GM21786 (cell line): ENCODE measurements at regions not wholly inside any gene's neighbourhood (a gene's known extent, or its start where the extent isn't known, plus 50 kb on each side); places are given as distances from the start of the nearest gene placed in this dataset.

Experiments used
- ATAC-seq: cut with Tn5 transposase; IDR thresholded peaks from one replicate; pipeline ENCODE4 v1.9.1; 2021; ENCODE audit not compliant: unreplicated experiment

DNA sequence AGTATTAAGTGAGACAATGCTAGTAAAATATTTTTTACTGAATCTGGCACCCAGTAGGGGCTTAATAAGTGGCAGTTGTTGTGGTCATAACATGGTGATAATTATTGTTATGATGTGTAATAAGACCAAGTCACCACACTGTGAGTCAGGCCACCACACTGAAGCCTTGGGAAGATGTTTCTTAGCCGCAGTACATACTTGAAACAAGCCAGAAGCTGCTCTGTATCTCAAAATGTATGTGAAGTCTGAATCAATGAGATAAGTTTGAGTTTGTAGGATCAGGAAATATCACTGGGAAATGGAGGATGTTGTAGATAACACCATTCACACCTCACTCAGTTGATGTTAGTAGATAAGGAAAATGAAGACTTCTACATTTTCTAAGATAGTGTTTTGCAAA is 51.3 kb upstream of the PTPN3 start:
- ATAC-seq = no peak

DNA sequence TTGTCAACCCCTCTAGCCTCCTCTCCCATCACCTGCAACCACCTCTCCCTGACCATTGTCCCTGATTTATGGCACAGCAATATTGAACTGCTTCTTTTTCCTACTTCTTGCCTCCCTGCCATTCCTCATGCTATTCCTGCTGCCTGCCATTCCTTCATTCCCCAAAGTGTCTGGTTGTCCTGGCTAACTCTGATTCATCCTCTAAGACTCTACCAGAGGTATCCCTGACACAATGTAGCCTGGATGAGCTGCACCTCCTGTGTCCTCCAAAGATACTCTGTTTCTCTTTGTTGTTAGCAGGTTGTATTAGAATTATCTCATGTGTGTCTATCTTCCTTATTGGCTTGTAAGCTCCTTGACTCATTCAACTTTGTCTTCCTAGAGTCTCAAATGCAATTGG is 53.5 kb upstream of the PTPN3 start:
- no peak for ATAC-seq

DNA sequence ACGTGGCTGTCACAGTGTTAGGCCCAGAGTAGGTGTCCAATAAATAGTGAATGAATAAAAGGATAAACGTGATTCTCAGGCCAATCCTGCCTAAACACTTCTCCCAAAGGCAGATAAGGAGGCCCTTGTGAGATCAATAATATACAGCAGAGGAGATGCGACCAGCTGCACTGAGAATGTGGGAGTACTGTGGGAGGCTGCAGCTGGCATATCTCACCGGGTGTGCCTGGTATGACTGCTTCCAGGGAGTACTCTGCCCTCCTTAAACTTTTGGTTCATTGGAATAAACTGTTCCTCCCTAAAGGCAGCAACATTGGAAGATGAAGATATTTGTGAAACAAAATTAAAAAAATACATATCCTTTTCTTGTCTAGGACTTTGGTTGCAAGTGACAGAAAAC is 57.1 kb upstream of the PTPN3 start:
- ATAC-seq = no peak

DNA sequence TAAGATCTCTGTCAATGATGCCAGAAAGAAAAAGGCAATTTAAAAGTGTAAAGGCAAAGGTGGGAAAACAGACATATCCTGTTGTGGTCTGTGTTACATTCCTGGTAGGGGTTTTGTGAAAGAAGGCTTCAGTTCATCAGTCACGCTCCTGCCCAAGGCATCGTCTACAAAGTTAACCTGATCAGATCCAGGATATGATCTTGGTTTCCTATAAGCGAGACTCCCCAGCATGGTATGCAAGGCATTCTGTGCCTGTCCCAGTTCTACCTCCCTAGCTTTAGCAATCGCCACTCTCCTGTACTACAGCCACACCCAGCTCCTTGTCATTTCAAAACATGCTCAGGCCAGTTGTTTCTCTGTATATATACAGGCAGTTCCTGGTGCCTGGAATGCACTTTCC is 58.0 kb upstream of the PTPN3 start:
- ATAC-seq = no peak

DNA sequence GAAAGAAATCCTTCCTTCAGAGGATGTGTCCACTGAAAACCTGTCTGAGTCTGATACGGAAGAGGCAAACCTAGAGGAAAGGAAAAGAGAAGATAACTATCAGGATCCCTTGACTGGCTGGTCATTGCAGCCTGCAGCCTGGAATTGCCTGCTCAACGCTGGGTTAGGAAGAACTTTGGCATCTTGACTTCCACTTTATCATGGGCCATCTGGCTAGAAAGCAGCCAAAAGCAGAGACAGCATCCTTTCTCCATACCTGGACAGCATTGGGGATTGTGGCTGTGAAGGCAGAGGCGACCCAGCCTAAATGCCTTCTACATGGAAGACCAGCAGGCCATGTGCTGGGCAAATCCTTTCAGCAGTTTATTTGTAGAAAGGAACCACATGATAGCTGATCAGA is 58.7 kb upstream of the PTPN3 start:
- ATAC-seq = no peak

DNA sequence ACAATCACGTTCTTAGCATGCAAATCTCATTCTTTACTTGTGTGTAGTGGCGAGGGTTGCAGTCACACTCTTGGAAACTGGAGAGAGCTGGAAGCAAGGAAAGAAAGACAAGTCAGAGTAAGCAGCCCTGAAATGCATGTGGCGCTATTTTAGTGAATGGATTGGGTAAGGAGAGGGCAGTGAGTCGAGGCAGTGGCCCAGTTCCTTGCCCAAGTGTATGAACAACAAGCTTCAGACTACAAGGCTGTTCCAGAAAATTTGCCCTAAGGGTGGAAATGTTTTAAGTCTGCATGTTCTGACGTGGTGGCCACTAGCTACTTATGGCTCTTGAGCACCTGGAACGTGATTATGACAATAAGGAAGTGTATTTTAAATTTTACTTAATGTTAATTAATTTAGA is 59.4 kb upstream of the PTPN3 start:
- no peak for ATAC-seq

DNA sequence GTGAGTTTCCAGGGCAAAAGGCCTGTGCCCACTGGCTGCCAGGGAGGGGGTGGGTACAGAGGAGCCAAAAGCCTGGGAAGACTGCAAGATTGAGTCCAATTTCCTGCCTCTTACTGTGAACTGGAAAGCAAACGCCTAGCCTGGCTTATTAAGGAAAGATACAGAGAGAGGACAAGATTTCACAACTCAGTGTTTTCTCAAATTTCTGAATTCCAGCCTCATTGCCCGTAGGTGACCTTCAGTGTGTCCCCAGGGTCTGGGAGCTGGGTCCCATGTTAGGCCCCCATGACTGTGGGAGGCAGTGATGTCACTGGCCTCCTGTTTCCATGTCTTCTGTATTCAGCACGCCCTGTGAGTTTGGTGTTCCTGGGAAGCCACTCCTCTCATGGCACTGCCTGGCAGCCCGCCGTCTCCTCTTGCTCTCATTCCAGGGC is 60.6 kb upstream of the PTPN3 start:
- ATAC-seq = no peak

DNA sequence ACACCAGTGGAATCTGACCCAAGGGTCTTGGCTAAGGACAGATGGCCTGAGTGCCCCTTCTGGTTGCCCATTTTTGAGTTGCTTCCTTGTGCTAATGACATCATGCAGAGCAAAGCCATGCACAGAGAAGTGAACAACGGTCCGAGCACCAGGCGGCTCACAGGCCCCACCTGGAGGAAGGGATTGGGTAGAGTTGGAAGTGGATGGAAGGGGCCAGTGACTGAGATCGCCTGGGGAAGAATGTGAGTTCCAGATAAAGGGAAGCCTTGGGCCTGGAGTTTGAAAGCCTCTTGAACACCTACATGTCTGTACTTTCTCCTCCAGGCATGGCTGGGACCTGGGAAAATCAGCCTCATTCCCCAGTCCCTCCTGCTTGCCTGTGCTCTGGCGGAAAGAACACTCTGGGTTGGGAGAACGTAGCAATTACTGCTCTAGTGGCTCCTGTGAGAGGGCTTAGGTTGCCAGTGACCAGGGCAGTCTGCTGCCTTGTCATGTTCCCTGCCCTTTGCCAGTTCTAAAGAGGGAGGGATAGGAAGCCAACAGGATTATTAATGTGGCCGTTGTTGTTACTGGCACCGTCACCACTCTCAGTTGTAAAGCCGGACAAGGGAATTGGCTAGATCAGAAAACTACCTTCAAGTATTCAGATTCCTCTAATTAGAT is 62.5 kb upstream of the PTPN3 start:
- no peak for ATAC-seq

DNA sequence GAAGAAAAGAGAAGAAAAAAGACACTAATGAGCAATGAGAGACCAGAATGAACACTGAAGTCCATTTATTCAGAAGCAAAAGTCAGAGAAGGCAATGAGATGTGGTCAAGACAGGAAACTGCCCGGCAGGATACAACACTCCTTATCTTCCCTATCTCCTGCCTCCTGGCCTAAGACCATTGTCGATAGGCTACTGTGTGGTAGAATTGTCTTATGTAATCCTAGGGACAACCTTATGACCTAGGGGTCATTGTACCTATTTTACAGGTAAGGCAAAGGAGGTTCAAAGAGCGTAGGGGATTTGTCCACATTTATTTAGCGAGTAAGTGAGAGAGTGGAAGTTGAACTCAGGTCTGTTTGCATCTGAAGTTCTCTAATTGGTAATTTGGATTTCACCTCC is 63.0 kb upstream of the PTPN3 start:
- no peak for ATAC-seq

DNA sequence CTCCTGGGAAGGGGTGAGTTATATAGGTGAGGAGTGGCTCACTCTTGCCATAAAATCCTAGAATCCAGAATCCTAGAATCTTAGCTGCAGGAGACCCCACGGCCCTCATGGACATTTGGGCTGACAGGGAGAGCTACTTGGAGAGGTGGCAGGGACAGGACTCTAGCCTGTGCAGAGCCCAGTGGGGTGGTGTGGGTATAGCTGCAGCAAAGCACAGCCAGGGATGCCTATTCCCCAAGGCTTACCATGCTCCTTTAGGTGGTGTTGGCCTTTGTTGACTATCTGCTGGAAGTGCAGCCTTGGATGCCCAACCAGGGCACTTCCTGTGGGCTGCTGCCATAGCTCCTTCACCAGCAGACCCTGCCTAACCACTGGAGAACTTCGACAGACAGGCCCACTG is 70.0 kb upstream of the PTPN3 start:
- no peak for ATAC-seq

DNA sequence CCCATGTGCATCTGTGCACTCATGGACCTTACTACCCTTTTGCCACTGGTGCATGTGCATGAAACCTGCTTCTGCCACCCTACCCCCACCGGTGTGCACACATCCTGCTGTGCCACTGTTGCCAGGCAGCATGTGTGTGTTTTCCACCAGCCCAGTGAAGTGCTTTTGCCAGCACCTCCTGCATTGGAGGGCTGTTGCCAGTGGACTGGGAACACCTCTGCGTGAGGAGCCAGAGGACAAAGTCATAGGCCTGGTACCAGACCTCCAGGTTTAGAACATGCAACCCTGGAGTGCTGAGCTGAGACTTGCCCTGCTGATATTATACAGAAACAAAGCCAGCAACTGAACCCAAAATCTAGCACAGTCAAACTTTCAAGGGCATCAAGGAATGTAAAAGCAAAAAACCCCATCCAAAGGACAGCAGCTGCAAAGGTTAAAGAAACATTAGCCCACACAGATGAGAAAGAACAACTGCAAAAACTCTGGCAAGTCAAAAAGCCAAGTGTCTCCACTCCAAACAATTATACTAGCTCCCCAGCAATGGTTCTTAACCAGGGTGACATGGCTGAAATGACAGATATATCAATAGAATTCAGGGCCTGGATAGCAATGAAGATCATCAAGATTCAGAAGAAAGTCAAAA is 70.6 kb upstream of the PTPN3 start:
- ATAC-seq = no peak

DNA sequence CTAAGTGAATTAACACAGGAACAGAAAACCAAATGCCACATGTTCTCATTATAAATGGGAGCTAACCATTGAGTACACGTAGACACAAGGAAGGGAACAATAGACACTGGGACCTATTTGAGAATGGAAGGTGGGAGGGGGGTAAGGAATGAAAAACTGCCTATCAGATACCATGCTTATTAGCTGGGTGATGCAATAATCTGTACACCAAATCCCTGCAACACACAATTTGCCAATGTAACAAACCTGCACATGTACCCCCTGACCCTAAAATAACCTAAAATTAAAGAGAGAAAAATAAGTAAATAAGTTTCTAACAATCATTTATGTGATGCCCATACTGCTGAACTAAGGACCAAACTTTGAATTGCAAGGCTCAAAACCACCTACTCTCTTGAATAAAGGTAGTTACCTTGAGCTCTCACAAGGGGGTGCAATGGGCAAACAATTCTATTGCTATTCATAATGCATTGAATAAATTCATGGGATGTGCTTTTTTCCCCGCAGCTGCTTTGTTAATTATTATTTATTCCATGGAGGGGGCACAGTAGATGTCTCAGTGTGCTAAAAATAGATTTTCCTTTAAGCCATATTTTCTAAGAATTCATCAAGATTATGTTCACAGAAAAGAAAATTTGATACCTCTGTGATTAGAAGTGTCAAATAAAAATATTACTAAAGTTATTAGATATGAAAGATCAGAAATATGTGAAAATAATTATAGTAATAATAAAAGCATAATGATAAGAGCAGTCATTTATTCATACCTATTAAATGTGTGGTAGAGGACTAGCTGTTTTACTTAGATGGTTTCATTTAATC is 76.2 kb upstream of the PTPN3 start:
- ATAC-seq = peak; percentile 53

DNA sequence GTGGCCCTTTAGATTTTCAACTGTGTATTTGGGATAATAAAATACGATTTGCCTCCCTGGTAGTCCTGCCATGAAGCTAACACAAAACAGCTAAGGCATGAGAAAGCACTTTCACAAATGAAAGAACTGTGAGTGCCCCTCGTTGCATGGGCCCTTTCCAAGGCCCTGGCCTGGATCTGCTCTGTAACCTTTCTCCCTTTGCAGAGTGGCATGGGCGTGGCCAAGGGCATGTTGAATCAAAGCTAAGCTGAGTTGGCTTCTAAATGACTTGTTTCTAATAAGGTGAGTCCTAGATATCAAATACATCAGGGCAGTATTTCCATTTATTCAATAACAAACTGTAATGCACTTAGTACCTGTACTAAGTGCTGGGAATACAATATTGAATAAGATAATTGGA is 78.7 kb upstream of the PTPN3 start:
- ATAC-seq = no peak

DNA sequence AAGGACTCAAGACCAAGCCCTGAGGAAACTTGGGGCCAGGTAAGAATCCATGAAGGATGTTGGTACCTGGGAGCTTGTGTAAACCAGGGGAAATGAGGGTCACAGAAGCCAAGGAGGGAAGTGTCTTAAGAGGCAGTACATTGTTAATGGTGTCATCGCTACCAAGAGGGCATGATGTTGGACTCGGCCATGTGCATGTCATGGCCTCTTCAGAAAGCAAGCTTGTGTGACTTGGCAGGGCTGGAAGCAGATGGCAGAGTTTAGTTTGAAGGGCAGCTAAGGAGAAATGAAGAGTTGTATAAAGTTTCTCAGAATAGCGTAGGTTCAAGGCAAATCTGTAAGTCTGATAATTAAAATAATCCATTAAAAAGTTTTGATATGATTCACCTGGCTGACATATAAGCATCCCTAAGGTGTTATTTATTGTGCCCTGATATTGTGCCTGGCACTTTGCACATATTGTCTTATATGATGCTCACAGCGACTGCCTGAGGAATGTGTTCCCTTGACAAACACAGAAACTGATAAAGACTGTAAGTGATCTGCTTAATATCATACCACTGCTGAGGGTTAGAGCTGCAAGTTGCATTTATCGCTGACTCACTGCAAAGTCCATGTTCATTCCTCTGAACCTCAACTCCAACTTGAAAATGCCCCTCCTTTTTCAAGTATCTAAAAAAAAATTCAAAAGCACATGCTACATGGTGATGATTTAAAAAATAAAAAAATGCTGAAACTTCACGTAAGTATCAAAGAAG is 81.3 kb upstream of the PTPN3 start:
- ATAC-seq = no peak

DNA sequence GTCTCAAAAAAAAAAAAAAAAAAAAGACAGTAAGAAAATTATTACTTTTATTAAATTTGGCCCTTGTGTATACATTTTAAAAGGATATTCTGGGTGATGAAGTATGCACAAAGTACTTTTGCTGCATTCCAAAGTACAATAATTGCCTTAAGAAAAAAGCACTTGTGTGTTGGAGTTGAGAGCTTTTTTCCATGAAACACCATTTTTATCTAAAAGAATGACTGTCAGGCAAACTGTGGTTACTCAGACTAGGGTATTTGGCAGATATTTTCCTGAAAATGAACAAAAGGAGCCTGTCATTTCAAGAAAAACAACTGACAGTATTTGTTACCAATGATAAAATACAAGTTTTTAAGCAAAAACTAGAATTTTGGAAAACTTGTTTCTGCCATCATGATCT is 84.3 kb upstream of the PTPN3 start:
- no peak for ATAC-seq

DNA sequence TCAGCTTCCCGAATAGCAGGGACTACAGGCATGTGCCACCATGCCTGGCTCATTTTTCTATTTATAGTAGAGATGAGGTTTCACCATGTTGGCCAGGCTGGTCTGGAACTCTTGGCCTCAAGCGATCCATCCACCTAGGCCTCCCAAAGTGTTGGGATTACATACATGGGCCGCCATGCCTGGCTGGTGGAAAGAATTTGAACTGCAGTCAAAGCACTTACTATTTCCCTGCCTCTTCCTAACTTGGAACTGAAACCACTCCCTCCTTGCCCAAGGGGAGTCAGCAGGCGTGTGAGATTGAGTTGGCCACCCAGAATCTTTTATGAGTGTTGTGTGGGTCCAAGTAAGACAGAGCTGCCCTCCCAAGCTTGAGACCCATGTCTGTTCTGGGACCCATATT is 86.1 kb upstream of the PTPN3 start:
- ATAC-seq = no peak

DNA sequence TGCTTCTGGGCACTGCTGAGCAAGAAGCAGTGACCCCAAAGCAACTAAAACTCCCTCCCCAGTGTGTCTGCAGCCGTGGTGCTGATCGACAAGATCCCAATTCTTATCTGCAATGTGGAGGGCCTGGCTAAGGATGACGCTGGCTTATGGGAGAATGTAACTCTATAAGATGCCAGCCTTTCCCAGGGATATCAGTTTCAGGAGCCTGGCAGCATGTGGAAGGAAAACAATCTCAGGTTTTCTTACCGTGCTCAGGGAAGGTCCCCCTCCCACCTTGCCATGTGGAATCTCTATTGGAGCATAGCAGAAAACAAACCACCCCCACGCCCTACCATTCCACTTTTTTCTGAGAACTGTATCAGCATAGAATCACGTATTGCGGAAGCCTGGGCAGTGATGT is 87.7 kb upstream of the PTPN3 start:
- no peak for ATAC-seq

DNA sequence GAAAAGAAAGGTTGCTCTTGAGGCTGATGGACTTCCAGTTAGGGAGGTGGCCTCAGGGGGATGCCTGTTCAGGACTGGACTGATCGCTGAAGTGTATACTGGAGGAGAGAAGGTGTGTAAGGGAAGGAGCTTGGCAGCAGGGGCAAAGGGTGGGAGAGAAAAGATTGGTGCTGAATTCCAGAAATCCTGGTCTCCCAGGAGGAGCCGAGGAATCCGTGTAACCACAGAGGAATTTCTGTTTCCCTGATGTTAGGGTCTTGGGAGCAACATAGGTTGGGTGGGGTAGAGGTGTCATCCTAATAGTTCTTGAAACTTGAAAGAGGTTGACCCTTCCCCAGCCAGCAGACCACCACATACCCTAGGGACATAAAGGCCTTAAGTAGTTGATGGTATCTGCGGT is 88.9 kb upstream of the PTPN3 start:
- no peak for ATAC-seq

DNA sequence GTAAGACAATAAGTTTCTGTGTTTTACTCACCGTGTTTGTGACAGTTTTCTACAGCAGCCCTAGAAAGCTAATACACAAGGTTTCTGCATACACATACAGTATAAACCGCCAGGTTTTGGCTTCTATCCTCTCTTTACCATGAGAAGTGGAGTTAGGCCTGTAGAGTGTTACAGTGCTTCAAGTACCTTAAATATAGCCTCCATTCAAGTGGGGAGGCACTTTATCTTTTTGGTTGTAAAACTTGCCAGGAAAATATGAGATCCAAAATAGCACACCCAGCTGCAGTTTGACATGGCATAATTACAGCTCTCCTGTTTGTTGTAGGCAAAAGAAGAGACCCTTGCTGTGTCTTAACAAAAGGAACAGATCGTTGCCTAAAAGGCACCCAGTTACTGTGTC is 90.3 kb upstream of the PTPN3 start:
- no peak for ATAC-seq

DNA sequence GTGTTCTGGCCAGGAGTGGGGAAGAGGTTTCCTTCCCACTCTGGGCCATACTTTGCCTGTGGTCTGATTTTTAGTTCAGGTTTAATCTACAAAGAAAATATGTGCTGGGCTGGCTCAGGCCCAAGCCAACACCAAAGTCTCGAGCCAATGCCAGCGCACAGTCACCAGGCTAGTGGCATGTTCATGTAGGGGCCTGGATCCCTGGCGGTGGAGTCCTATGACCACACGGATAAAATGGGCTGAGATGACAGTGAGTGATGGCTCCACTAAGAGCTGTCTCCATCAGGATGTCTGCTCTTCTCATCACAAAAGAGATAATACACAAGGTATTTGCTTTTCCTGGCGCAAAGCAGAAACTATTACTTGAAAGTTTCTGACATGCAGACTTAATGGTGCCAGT is 92.9 kb upstream of the PTPN3 start:
- ATAC-seq = no peak

DNA sequence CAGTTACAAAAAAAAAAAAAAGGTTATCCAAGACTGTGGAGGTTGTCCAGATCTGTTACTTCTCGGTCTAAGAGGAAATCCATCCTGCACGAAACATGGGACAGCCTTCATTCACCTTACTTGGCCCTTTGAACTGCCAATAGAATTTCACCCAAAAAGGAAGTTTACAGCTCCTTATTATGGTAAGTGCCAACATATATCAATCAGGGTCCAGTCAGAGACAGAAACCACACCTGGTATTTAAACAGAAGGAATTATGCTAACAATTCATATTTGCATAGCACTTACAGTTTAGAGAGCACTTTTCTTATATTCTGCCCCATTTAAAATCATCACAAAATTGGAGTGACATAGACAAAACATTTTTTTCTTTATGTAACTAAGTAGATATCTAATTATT is 93.6 kb upstream of the PTPN3 start:
- no peak for ATAC-seq

DNA sequence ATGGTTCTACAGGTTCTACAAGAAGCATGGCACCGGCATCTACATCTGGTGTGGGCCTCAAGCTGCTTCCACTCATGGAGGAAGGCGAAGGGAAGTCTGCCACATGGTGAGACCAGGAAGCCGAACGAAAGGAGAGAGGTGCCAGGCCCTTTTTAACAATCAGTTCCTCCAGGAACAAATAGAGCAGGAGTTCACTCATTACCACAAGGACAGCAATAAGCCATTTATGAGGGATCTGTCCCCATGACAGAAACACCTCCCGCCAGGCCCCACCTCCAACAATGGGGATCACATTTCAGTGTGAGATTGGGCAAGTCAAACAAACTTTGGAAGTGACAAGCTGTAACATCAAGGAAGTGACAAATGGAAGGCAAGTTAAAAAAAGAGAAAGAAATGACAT is 95.5 kb upstream of the PTPN3 start:
- no peak for ATAC-seq
